GM10266 (cell line): ENCODE measurements at regions not wholly inside any gene's neighbourhood (a gene's known extent, or its start where the extent isn't known, plus 50 kb on each side); places are given as distances from the start of the nearest gene placed in this dataset.

ENCODE experiments used
- DNase-seq: peaks from one replicate; pipeline ENCODE4 v3.0.0; 2012; ENCODE audit errors: extremely low spot score
- TF ChIP-seq, protein P1 (sequence below): IDR thresholded peaks from 2 replicates; pipeline ENCODE4 v1.5.1; 2012; ENCODE audit warnings: mild to moderate bottlenecking, low read depth; ENCODE audit not compliant: control insufficient read depth, insufficient read depth; ENCODE audit errors: missing control alignments

DNA sequence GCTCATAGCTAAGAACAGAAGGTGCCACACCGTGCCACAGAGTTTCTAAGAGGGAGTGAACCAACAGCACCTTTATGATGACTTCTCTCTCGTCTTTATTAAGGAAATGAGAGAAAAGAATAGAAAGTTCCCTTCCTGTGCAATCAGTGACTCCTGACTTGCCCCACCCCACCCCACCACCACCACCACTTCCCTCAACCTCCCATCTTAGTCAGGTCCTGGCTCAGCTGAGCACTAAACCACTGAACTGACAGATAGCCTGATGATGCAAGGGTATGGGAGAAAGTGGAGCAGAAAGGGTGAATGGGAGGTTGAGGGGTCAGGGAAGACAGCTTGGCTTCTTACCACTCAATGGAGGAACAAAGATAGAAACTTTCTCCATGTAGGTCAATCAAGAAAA is 75.2 kb upstream of the RMDN2 start:
- TF ChIP-seq, protein P1, sequence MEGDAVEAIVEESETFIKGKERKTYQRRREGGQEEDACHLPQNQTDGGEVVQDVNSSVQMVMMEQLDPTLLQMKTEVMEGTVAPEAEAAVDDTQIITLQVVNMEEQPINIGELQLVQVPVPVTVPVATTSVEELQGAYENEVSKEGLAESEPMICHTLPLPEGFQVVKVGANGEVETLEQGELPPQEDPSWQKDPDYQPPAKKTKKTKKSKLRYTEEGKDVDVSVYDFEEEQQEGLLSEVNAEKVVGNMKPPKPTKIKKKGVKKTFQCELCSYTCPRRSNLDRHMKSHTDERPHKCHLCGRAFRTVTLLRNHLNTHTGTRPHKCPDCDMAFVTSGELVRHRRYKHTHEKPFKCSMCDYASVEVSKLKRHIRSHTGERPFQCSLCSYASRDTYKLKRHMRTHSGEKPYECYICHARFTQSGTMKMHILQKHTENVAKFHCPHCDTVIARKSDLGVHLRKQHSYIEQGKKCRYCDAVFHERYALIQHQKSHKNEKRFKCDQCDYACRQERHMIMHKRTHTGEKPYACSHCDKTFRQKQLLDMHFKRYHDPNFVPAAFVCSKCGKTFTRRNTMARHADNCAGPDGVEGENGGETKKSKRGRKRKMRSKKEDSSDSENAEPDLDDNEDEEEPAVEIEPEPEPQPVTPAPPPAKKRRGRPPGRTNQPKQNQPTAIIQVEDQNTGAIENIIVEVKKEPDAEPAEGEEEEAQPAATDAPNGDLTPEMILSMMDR = no peak
- DNase-seq = no peak

DNA sequence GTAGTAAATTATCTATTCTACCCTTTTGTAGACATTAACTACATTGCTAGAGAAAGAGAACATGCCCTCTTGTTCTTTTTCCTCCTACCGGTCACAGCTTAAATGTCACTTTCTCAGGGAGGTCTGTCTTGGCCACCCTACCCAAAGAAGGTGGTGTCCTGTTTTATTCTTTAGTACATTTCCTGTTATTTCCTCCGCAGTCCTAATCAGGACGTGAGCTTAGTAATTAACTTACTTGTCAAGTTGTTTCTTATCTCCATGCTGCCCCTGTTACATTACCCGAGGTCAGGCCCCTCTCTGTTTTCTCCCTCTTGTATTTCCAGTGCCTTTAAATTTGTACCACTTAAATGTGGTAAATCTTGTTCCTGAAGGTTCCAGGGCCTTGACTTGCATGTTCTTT is 73.7 kb upstream of the RMDN2 start:
- TF ChIP-seq, protein P1 = no peak

DNA sequence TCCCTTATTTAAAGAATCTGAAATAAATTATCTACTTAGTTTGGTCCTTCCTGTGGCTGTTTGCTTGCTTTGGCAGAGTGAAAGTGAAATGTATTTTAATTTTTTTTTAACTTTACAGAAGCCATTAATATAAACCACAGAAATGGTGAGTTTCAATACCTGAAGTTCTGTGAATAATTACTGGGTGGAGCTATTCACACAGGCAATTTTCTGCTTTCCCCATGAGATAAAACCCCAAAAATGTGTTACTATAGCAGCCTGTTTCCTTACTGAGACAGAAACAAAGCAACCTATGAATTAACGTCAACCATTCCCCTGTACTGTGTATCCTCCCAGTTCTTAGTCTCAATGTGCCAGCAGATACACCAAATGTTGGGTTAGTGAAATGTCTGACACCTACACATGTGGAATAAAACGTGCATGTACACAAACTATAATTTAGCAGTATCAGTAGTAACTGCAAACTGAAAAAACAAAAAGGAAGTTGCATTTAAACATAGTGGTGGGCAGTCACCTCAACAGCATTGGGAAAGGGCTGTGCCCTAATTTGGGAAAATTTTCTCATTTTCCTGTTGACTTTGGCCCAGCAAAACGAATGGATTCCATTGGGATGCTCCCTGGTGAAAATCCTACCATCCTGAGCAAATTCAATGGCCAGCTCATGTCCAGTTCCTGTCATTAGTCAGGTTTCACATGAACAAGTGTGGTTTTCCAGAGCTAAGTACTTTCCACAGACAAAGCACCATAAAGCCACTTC is 73.1 kb upstream of the RMDN2 start:
- TF ChIP-seq, protein P1 = no peak

More for the DNA sequence above, 73.7 kb upstream of the RMDN2 start:
- DNase-seq = no peak

DNA sequence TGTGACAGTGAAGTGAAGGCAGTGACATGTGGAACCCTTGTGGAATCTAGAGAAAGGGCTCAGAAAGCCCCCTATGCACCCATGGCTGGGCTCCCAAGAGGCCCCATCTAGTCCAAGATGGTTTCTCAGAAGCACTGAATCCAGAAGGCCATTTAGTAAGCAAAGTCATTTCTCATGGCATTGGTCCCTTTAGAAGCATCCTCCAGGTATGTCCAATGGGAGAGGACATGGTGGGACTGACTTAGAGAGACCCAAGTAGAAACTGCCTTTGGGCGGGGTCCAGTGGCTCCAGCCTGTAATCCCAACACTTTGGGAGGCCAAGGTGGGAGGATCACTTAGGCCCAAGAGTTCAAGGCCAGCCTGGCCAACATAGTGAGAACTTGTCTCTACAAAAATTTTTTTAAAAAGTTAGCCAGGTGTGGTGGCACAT is 72.5 kb upstream of the RMDN2 start:
- TF ChIP-seq, protein P1 = no peak
- no peak for DNase-seq

More for the DNA sequence above, 73.1 kb upstream of the RMDN2 start:
- peak; percentile 65 for DNase-seq

DNA sequence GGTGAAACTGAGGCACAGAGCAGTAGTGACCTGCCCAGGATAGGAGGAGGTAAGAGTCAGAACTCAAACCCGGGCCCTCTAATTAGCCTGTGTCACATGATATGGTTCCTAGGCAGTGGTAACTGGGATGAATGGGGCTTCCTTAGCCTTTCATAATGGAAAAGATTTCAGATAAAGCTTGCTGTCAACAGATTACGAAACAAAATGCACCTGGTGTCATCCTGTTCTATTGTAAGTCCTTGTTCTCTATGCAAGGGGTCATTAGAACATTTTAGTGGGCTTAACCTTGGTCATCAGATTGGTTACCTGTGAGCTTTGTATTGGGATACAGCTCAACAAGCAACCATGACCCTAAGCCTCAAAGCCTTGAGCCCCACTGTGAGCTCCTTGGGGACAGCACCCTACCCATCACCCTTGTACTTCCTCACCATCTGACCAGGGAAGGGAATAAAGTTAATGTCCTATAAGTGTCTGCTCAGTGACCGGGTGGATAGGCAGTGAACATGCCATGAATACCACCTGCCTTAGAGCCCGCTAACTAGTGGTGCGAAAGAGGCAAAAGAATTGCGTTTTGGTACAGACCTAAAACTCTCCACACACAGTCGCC is 70.3 kb upstream of the RMDN2 start:
- TF ChIP-seq, protein P1 = no peak
- DNase-seq = no peak

DNA sequence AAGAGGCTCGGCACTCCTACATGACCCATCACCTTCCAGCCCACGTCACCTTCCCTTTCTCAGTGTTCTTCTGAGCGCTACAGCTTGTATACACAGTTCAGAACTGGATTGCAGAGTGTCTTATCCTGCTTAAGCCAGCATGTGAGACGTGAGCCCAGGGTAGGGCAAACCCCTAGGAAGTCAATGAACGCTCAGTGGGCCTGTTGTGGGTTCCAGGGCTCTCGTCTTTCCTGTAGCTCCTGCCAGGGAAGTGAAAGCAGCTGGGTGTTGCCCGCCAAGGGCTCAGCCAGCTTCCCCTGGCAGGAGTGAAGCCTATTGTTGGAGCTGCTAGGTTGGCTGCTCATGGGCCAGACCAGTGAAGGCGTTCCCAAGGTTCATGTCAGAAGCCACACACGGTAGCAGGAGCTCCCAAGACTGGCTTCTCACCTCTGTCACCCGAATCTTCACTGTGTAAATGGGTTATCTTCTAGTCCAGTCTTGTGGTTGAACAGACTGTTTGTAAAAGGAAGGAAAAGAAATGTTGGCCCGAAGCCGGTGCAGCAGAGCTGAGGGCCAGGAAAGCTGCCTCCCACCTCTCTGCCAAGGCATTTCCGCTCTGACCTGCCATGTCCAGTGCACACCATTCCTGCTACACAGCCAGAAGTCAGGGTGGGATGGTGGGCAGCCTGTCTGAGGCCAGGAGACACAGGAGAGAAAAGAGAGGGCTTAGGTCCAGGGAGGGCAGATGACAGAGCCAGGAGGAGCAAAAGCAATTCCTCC is 69.6 kb upstream of the RMDN2 start:
- TF ChIP-seq, protein P1 = no peak
- no peak for DNase-seq
